HEK293 (cell line): ENCODE measurements at regions not wholly inside any gene's neighbourhood (a gene's known extent, or its start where the extent isn't known, plus 50 kb on each side); places are given as distances from the start of the nearest gene placed in this dataset.

Experiments
- CTCF ChIA-PET: fragments of 350-600 bp; formaldehyde crosslinking; extraction: SDS; loops from one replicate; lab custom pipeline; 2021; ENCODE audit warnings: antibody characterized with exemption; lab: Yijun Ruan, JAX
- POLR2A ChIA-PET: fragments of 300-600 bp; formaldehyde crosslinking; extraction: SDS; loops from one replicate; lab custom pipeline; 2020; ENCODE audit warnings: antibody characterized with exemption, inconsistent platforms; lab: Yijun Ruan, JAX
- H3K27ac ChIP-seq: fragments of 200-500 bp; sonication (Bioruptor generic); 2 replicates; pipeline ENCODE4 v1.5.1; 2014; ENCODE audit warnings: low read depth, low read length, control low read depth, inconsistent platforms; ENCODE audit errors: extremely low read depth
- H3K36me3 ChIP-seq, 2 experiments: fragments of 200-500 bp in 1 of 2; sonication (Bioruptor generic) in 1 of 2; 1 replicate in 1 of 2; 2 replicates in 1 of 2; pipeline ENCODE4 v1.5.1; 2014 to 2017; ENCODE audit warnings: inconsistent platforms in 2 of 2, low read length in 2 of 2; ENCODE audit not compliant: control insufficient read depth in 2 of 2, insufficient read depth in 1 of 2
- H3K4me1 ChIP-seq: fragments of 200-500 bp; sonication (Bioruptor generic); 2 replicates; pipeline ENCODE4 v1.5.1; 2014; ENCODE audit warnings: mild to moderate bottlenecking, low read length, inconsistent platforms; ENCODE audit not compliant: control insufficient read depth, insufficient read depth
- H3K4me3 ChIP-seq: 2 replicates; pipeline ENCODE4 v1.5.1; 2011; ENCODE audit warnings: low read depth, mild to moderate bottlenecking, control low read depth, low read length, moderate library complexity
- H3K9me3 ChIP-seq: fragments of 200-500 bp; sonication (Bioruptor generic); 2 replicates; pipeline ENCODE4 v1.5.1; 2014; ENCODE audit warnings: low read depth, low read length, inconsistent platforms; ENCODE audit not compliant: control insufficient read depth, insufficient read depth
- ELK4 ChIP-seq: IDR thresholded peaks from 2 replicates; pipeline ENCODE4 v1.6.1; 2011; ENCODE audit warnings: mild to moderate bottlenecking, low read depth, low read length, borderline replicate concordance
- FEZF1 ChIP-seq: fragments of 450-650 bp; formaldehyde crosslinking; IDR thresholded peaks from 2 replicates; pipeline ENCODE4 v1.5.1; 2016; ENCODE audit warnings: missing biosample characterization, missing genetic modification characterization
- ZBTB1 ChIP-seq: fragments of 450-650 bp; formaldehyde crosslinking; IDR thresholded peaks from 2 replicates; pipeline ENCODE4 v1.5.1; 2016; ENCODE audit warnings: missing biosample characterization, missing genetic modification characterization
- ZBTB48 ChIP-seq: fragments of 450-650 bp; formaldehyde crosslinking; IDR thresholded peaks from 2 replicates; pipeline ENCODE4 v1.5.1; 2016; ENCODE audit warnings: missing biosample characterization, missing genetic modification characterization
- ZIC2 ChIP-seq: fragments of 450-650 bp; formaldehyde crosslinking; IDR thresholded peaks from 2 replicates; pipeline ENCODE4 v1.5.1; 2016; ENCODE audit warnings: missing biosample characterization, missing genetic modification characterization
- ZNF391 ChIP-seq: fragments of 450-650 bp; formaldehyde crosslinking; IDR thresholded peaks from 2 replicates; pipeline ENCODE4 v1.5.1; 2016; ENCODE audit warnings: low read depth, missing biosample characterization, missing genetic modification characterization, borderline replicate concordance
- ZNF510 ChIP-seq: fragments of 450-650 bp; formaldehyde crosslinking; IDR thresholded peaks from 2 replicates; pipeline ENCODE4 v1.5.1; 2018; ENCODE audit warnings: mild to moderate bottlenecking, missing genetic modification characterization, missing biosample characterization; ENCODE audit not compliant: insufficient replicate concordance
- ZNF621 ChIP-seq: fragments of 450-650 bp; formaldehyde crosslinking; IDR thresholded peaks from 2 replicates; pipeline ENCODE4 v1.5.1; 2017; ENCODE audit warnings: missing biosample characterization, missing genetic modification characterization
- ZNF629 ChIP-seq: fragments of 450-650 bp; formaldehyde crosslinking; IDR thresholded peaks from 2 replicates; pipeline ENCODE4 v1.5.1; 2017; ENCODE audit warnings: missing biosample characterization, missing genetic modification characterization
- ZNF654 ChIP-seq: fragments of 450-650 bp; formaldehyde crosslinking; IDR thresholded peaks from 2 replicates; pipeline ENCODE4 v1.5.1; 2016; ENCODE audit warnings: low read depth, missing biosample characterization, missing genetic modification characterization
- ZNF660 ChIP-seq: fragments of 450-650 bp; IDR thresholded peaks from 2 replicates; pipeline ENCODE4 v1.5.1; 2018; ENCODE audit warnings: missing biosample characterization, mild to moderate bottlenecking, missing genetic modification characterization
- ZNF76 ChIP-seq: fragments of 450-650 bp; formaldehyde crosslinking; IDR thresholded peaks from 2 replicates; pipeline ENCODE4; 2016; ENCODE audit warnings: low read depth, missing biosample characterization, missing genetic modification characterization, borderline replicate concordance
- TF ChIP-seq, protein P1 (sequence below): fragments of 450-650 bp; formaldehyde crosslinking; IDR thresholded peaks from 2 replicates; pipeline ENCODE4 v1.5.1; 2016; ENCODE audit warnings: missing biosample characterization, missing genetic modification characterization
- TF ChIP-seq, protein P2 (sequence below): fragments of 450-650 bp; formaldehyde crosslinking; IDR thresholded peaks from 2 replicates; pipeline ENCODE4 v1.5.1; 2017; ENCODE audit warnings: missing biosample characterization, missing genetic modification characterization
- TF ChIP-seq, protein P3 (sequence below): fragments of 450-650 bp; formaldehyde crosslinking; IDR thresholded peaks from 2 replicates; pipeline ENCODE4 v1.5.1; 2016; ENCODE audit warnings: missing biosample characterization, missing genetic modification characterization
- TF ChIP-seq, protein P4 (sequence below): fragments of 450-650 bp; formaldehyde crosslinking; IDR thresholded peaks from 2 replicates; pipeline ENCODE4 v1.5.1; 2016; ENCODE audit warnings: missing biosample characterization, missing genetic modification characterization

DNA sequence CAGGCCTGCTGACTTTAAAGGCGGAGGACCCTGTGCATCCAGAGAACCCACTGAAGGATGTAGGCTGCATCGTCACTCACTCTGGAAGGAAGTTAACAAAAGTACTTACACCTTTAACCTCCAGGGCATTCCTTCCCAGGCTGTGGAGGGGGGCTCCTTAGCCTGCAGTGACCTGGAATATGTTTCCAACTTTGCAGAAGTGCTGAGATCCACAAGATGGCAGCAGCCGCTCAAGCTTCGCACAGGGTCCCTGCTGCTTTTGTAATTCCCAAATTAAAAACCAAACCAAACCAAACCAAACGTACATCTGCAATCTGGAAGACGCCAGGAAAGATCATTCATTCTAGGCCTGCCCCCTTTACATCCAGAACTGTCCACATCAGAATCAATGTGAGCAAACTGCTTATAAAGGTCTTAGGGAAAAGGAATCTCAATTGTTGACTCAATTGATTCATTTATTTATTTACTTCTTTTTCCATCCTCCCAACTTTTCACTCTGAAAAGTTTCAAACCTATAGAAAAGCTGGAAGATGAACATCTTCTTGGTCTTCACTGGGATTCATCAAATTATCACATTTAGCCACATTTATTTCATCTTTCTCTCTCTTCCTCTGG lies 70.5 kb upstream of the KLHL25 start:
- ChIA-PET CTCF (interaction anchor here (0.6 to 1.9 kb wide), 30 partner anchors 12 to 1613 kb away, joined by 3 to 9 read pairs (median 3); no protein-coding TSS in a partner anchor), POLR2A (no interaction called here)
- H3K27ac ChIP-seq = no peak overlapping the region
- H3K9me3 ChIP-seq = no peaks in the 10 kb centered on the region
- H3K4me3 ChIP-seq = no peak overlapping the region
- no peaks in the 10 kb centered on the region for H3K36me3 ChIP-seq
- no peaks in the 10 kb centered on the region for H3K4me1 ChIP-seq
- TF ChIP-seq ZNF654 = peak; percentile 90
- no peak for TF ChIP-seq ZNF621
- 0 out of 2 replicates have a peak, but pooled peaks have one; percentile 14 for TF ChIP-seq ZIC2 (tag by site-specific recombination)
- TF ChIP-seq ZNF510 (tag by site-specific recombination) = no peak
- TF ChIP-seq, protein P1, sequence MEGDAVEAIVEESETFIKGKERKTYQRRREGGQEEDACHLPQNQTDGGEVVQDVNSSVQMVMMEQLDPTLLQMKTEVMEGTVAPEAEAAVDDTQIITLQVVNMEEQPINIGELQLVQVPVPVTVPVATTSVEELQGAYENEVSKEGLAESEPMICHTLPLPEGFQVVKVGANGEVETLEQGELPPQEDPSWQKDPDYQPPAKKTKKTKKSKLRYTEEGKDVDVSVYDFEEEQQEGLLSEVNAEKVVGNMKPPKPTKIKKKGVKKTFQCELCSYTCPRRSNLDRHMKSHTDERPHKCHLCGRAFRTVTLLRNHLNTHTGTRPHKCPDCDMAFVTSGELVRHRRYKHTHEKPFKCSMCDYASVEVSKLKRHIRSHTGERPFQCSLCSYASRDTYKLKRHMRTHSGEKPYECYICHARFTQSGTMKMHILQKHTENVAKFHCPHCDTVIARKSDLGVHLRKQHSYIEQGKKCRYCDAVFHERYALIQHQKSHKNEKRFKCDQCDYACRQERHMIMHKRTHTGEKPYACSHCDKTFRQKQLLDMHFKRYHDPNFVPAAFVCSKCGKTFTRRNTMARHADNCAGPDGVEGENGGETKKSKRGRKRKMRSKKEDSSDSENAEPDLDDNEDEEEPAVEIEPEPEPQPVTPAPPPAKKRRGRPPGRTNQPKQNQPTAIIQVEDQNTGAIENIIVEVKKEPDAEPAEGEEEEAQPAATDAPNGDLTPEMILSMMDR = peak; percentile 67; the same call in 1 of the 2 replicates

GRCh38 chr15:85867250-85867649 lies 72.5 kb upstream of the KLHL25 start:
- CTCF ChIA-PET = interaction anchor here (0.6 to 1.7 kb wide), 9 partner anchors 8 to 343 kb away, joined by 3 to 5 read pairs (median 3); no protein-coding TSS in a partner anchor
- TF ChIP-seq, protein P2, sequence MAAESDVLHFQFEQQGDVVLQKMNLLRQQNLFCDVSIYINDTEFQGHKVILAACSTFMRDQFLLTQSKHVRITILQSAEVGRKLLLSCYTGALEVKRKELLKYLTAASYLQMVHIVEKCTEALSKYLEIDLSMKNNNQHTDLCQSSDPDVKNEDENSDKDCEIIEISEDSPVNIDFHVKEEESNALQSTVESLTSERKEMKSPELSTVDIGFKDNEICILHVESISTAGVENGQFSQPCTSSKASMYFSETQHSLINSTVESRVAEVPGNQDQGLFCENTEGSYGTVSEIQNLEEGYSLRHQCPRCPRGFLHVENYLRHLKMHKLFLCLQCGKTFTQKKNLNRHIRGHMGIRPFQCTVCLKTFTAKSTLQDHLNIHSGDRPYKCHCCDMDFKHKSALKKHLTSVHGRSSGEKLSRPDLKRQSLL (tag by site-specific recombination) = no peak
- TF ChIP-seq ZNF660 (tag by site-specific recombination) = no peak
- TF ChIP-seq, protein P3, sequence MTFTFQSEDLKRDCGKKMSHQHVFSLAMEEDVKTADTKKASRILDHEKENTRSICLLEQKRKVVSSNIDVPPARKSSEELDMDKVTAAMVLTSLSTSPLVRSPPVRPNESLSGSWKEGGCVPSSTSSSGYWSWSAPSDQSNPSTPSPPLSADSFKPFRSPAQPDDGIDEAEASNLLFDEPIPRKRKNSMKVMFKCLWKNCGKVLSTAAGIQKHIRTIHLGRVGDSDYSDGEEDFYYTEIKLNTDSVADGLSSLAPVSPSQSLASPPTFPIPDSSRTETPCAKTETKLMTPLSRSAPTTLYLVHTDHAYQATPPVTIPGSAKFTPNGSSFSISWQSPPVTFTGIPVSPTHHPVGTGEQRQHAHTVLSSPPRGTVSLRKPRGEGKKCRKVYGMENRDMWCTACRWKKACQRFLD (tag by site-specific recombination) = no peak
- TF ChIP-seq, all 188 proteins: peak for 0
- Histone ChIP-seq H3K36me3 (no peaks in the 10 kb centered on the region), H3K9me3 (no peaks in the 10 kb centered on the region), H3K27ac (no peak overlapping the region), H3K4me3 (no peak overlapping the region), H3K4me1 (no peaks in the 10 kb centered on the region)
- POLR2A ChIA-PET = interaction anchor here (1.4 kb wide), 1 partner anchor 27 kb away, joined by 4 read pairs; no protein-coding TSS in a partner anchor

GRCh38 chr15:85869124-85869523 lies 74.4 kb upstream of the KLHL25 start:
- CTCF ChIA-PET = interaction anchor here (0.5 to 1.1 kb wide), 5 partner anchors 10 to 1009 kb away, joined by 5 to 10 read pairs (median 6); no protein-coding TSS in a partner anchor
- Histone ChIP-seq H3K4me1 (no peaks in the 10 kb centered on the region), H3K36me3 (no peaks in the 10 kb centered on the region), H3K27ac (no peak overlapping the region), H3K4me3 (no peak overlapping the region), H3K9me3 (no peaks in the 10 kb centered on the region)
- POLR2A ChIA-PET = no interaction called here
- TF ChIP-seq ZNF391 (no peak), ZBTB1 (tag by site-specific recombination) (no peak), ZNF629 (tag by site-specific recombination) (no peak), ZBTB48 (tag by site-specific recombination) (no peak), ELK4 (no peak), ZNF76 (tag by site-specific recombination) (no peak), FEZF1 (tag by site-specific recombination) (no peak)
- TF ChIP-seq, protein P4, sequence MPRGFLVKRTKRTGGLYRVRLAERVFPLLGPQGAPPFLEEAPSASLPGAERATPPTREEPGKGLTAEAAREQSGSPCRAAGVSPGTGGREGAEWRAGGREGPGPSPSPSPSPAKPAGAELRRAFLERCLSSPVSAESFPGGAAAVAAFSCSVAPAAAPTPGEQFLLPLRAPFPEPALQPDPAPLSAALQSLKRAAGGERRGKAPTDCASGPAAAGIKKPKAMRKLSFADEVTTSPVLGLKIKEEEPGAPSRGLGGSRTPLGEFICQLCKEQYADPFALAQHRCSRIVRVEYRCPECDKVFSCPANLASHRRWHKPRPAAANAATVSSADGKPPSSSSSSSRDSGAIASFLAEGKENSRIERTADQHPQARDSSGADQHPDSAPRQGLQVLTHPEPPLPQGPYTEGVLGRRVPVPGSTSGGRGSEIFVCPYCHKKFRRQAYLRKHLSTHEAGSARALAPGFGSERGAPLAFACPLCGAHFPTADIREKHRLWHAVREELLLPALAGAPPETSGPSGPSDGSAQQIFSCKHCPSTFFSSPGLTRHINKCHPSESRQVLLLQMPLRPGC (tag by site-specific recombination) = no peak
